ENCODE measurements at regions not wholly inside any gene's neighbourhood (a gene's known extent, or its start where the extent isn't known, plus 50 kb on each side); places are given as distances from the start of the nearest gene placed in this dataset.

- H3K27me3 Mint-ChIP-seq = peaks cover 1 to 11% of the 10 kb centered on the region in 2 donors
- H3K36me3 ChIP-seq (ENCODE audit: control insufficient read depth in 2 of 2, extremely low read depth in 1 of 2, insufficient read depth in 1 of 2, low read length in 1 of 2) = no peaks in the 10 kb centered on the region
- CTCF ChIA-PET = interaction anchor here in 1 of 2 donors (1.4 kb wide), 1 partner anchor 10 kb away, joined by 3 read pairs; no protein-coding TSS in a partner anchor
- no peak overlapping the region for H3K4me3 Mint-ChIP-seq
- no peak overlapping the region for H3K4me3 ChIP-seq (ENCODE audit: control insufficient read depth in 1 of 2, extremely low read depth in 1 of 2, low read length in 1 of 2)
- no peak for ATAC-seq (replicated peaks in 1 of 4)
- no peaks in the 10 kb centered on the region for H3K9me3 ChIP-seq
- H3K27ac Mint-ChIP-seq = no peak overlapping the region
- H3K27ac ChIP-seq (ENCODE audit: low read length) = no peak overlapping the region
- H3K27me3 ChIP-seq (replicated peaks in 1 of 2; ENCODE audit: control insufficient read depth in 2 of 2, extremely low read depth in 1 of 2, insufficient read depth in 2 of 2, low read length in 1 of 2) = peaks cover 0 to 17% of the 10 kb centered on the region in 2 experiments
- H3K9me3 Mint-ChIP-seq = no peaks in the 10 kb centered on the region
- H3K36me3 Mint-ChIP-seq = no peaks in the 10 kb centered on the region
- H3K4me1 ChIP-seq (ENCODE audit: control insufficient read depth in 1 of 2, extremely low read depth in 1 of 2, insufficient read depth in 2 of 2, low read length in 2 of 2) = no peaks in the 10 kb centered on the region
- POLR2A ChIA-PET = no interaction called here
- DNase-seq = no peak
- H3K4me1 Mint-ChIP-seq = no peaks in the 10 kb centered on the region
Measured at GRCh38 chr2:105554235-105554634, 155.4 kb upstream of the FHL2 start.

- H3K27me3 Mint-ChIP-seq = peaks cover 0 to 11% of the 10 kb centered on the region in 2 donors
Measured at GRCh38 chr2:105553538-105554196, 154.8 kb upstream of the FHL2 start.

DNA sequence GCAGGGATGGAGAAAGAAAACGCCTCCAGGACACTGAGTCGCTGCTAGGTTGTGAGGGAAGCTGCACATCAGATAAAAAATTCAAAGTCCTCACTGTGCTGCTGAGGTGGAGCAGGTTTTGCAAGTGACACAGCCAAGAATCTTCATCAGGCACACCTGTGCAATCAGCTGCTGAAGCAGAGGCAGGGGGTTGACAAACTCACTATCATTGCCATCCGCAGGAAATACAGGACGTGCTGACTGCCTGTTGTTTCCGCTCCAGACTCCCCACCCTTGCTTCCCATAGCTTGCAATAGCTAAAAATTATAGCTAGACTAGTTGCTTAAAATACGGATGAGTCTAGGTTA lies 147.8 kb upstream of the FHL2 start:
- peak; percentile 72 to 95 (median 79) for ATAC-seq (replicated peaks in 1 of 4)
- Histone ChIP-seq H3K36me3 (ENCODE audit: control insufficient read depth in 2 of 2, extremely low read depth in 1 of 2, insufficient read depth in 1 of 2, low read length in 1 of 2) (no peaks in the 10 kb centered on the region), H3K4me3 (ENCODE audit: control insufficient read depth in 1 of 2, extremely low read depth in 1 of 2, low read length in 1 of 2) (no peak overlapping the region), H3K27ac (ENCODE audit: low read length) (no peak overlapping the region), H3K27me3 (replicated peaks in 1 of 2; ENCODE audit: control insufficient read depth in 2 of 2, extremely low read depth in 1 of 2, insufficient read depth in 2 of 2, low read length in 1 of 2) (peaks cover 0 to 10% of the 10 kb centered on the region in 2 experiments), H3K9me3 (no peaks in the 10 kb centered on the region), H3K4me1 (ENCODE audit: control insufficient read depth in 1 of 2, extremely low read depth in 1 of 2, insufficient read depth in 2 of 2, low read length in 2 of 2) (peaks cover 13 to 19% of the 10 kb centered on the region in 2 experiments)
- peaks cover 14 to 23% (median 15%) of the 10 kb centered on the region in 3 donors for H3K4me1 Mint-ChIP-seq
- H3K27me3 Mint-ChIP-seq = peaks cover 0 to 3% of the 10 kb centered on the region in 2 donors
- no peaks in the 10 kb centered on the region for H3K36me3 Mint-ChIP-seq
- 34% methylated on average over 2 of the region's 6 CpGs for WGBS (ENCODE audit: insufficient coverage)
- CTCF ChIA-PET = interaction anchor here (0.6 to 1.3 kb wide), 6 partner anchors 23 to 1256 kb away, joined by 3 to 6 read pairs (median 4); no protein-coding TSS in a partner anchor
- POLR2A ChIA-PET = interaction anchor here in 1 of 2 donors (1.0 kb wide), 1 partner anchor 22 kb away, joined by 5 read pairs; no protein-coding TSS in a partner anchor
- peak overlapping the region; percentile 25 to 73 for H3K27ac Mint-ChIP-seq
- peak in 25 of 35 experiments; percentile 3 to 59 (median 14) for DNase-seq
- peak overlapping the region; percentile 11 to 32 (median 29) for H3K4me3 Mint-ChIP-seq
- no peaks in the 10 kb centered on the region for H3K9me3 Mint-ChIP-seq

More at GRCh38 chr2:105553538-105554196, 154.8 kb upstream of the FHL2 start:
- DNase-seq = no peak
- Mint-ChIP-seq H3K4me3 (no peak overlapping the region), H3K36me3 (no peaks in the 10 kb centered on the region), H3K27ac (no peak overlapping the region), H3K4me1 (no peaks in the 10 kb centered on the region), H3K9me3 (no peaks in the 10 kb centered on the region)
- POLR2A ChIA-PET = no interaction called here
- Histone ChIP-seq H3K27ac (ENCODE audit: low read length) (no peak overlapping the region), H3K4me3 (ENCODE audit: control insufficient read depth in 1 of 2, extremely low read depth in 1 of 2, low read length in 1 of 2) (no peak overlapping the region), H3K4me1 (ENCODE audit: control insufficient read depth in 1 of 2, extremely low read depth in 1 of 2, insufficient read depth in 2 of 2, low read length in 2 of 2) (no peaks in the 10 kb centered on the region), H3K36me3 (ENCODE audit: control insufficient read depth in 2 of 2, extremely low read depth in 1 of 2, insufficient read depth in 1 of 2, low read length in 1 of 2) (no peaks in the 10 kb centered on the region), H3K9me3 (no peaks in the 10 kb centered on the region), H3K27me3 (replicated peaks in 1 of 2; ENCODE audit: control insufficient read depth in 2 of 2, extremely low read depth in 1 of 2, insufficient read depth in 2 of 2, low read length in 1 of 2) (peaks cover 0 to 17% of the 10 kb centered on the region in 2 experiments)
- WGBS (ENCODE audit: insufficient coverage) = 81% methylated on average over 4 of the region's 9 CpGs
- ATAC-seq (replicated peaks in 1 of 4) = no peak
- CTCF ChIA-PET = interaction anchor here in 1 of 2 donors (1.4 kb wide), 1 partner anchor 9 kb away, joined by 3 read pairs; no protein-coding TSS in a partner anchor

GRCh38 chr2:105545730-105546627 lies 147.1 kb upstream of the FHL2 start:
- Histone ChIP-seq H3K4me1 (ENCODE audit: control insufficient read depth in 1 of 2, extremely low read depth in 1 of 2, insufficient read depth in 2 of 2, low read length in 2 of 2) (peaks cover 13 to 19% of the 10 kb centered on the region in 2 experiments), H3K36me3 (ENCODE audit: control insufficient read depth in 2 of 2, extremely low read depth in 1 of 2, insufficient read depth in 1 of 2, low read length in 1 of 2) (no peaks in the 10 kb centered on the region), H3K27me3 (replicated peaks in 1 of 2; ENCODE audit: control insufficient read depth in 2 of 2, extremely low read depth in 1 of 2, insufficient read depth in 2 of 2, low read length in 1 of 2) (peaks cover 0 to 8% of the 10 kb centered on the region in 2 experiments), H3K9me3 (no peaks in the 10 kb centered on the region), H3K4me3 (ENCODE audit: control insufficient read depth in 1 of 2, extremely low read depth in 1 of 2, low read length in 1 of 2) (no peak overlapping the region), H3K27ac (ENCODE audit: low read length) (no peak overlapping the region)
- ChIA-PET CTCF (interaction anchor here (1.1 to 1.5 kb wide), 5 partner anchors 177 to 201 kb away, joined by 3 to 4 read pairs (median 4); no protein-coding TSS in a partner anchor), POLR2A (no interaction called here)
- DNase-seq (peak; percentile 18 to 78 (median 56)), ATAC-seq (replicated peaks in 1 of 4) (peak; percentile 47 to 68 (median 60))
- peaks cover 0 to 3% of the 10 kb centered on the region in 2 donors for H3K27me3 Mint-ChIP-seq
- peak overlapping the region; percentile 25 to 78 for H3K27ac Mint-ChIP-seq
- H3K9me3 Mint-ChIP-seq = no peaks in the 10 kb centered on the region
- no peaks in the 10 kb centered on the region for H3K36me3 Mint-ChIP-seq
- 13% methylated on average over 3 of the region's 11 CpGs for WGBS (ENCODE audit: insufficient coverage)
- H3K4me1 Mint-ChIP-seq = peaks cover 15 to 23% (median 15%) of the 10 kb centered on the region in 3 donors
- H3K4me3 Mint-ChIP-seq = peak overlapping the region; percentile 11 to 32 (median 29)

DNA sequence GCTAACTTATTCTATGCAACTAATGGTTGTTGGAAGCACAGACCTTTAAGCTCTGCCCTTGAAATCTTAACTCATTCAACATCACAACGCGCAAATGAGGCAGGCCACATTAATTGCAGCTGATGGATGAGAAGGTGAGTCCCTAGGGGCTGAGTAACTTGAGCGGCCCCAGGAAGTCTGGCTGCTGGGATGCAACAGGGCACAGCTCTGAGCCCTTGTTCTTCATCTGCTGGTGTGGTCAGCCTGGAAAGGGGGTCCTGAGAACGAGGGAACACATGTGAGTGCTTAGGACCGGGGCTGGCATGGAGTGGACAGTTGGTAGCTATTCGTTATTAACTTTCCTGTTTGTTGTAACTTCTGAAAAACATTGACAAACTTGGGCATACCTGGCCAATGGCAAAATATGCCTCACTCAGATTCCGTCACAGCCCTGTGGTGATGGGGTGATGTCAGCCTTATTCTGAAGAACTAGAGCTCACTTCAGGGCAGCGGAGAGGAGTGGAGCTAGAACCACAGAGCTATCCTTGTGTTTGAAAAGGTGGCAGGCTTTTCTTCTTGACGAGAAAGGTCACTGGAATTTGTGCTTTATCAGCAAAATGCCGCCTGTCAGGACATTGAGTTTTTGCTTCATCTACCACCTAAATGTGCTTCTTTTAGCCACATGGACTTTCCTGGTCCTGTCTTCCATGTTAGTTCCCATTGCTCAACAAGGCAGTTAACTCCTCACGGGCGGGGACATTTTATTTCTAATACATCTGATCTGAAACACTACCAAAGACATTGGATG lies 145.9 kb upstream of the FHL2 start:
- no peak overlapping the region for H3K4me3 Mint-ChIP-seq
- H3K27me3 Mint-ChIP-seq = peaks cover 0 to 3% of the 10 kb centered on the region in 2 donors
- POLR2A ChIA-PET = interaction anchor here in 1 of 2 donors (0.5 kb wide), 1 partner anchor 180 kb away, joined by 7 read pairs; no protein-coding TSS in a partner anchor
- no peak overlapping the region for H3K4me3 ChIP-seq (ENCODE audit: control insufficient read depth in 1 of 2, extremely low read depth in 1 of 2, low read length in 1 of 2)
- no peak overlapping the region for H3K27ac ChIP-seq (ENCODE audit: low read length)
- H3K9me3 ChIP-seq = no peaks in the 10 kb centered on the region
- ATAC-seq (replicated peaks in 1 of 4) = no peak
- peaks cover 13 to 19% of the 10 kb centered on the region in 2 experiments for H3K4me1 ChIP-seq (ENCODE audit: control insufficient read depth in 1 of 2, extremely low read depth in 1 of 2, insufficient read depth in 2 of 2, low read length in 2 of 2)
- CTCF ChIA-PET = interaction anchor here (1.0 to 1.7 kb wide), 5 partner anchors 9 to 176 kb away, joined by 3 to 6 read pairs (median 3); no protein-coding TSS in a partner anchor
- no peak overlapping the region for H3K27ac Mint-ChIP-seq
- DNase-seq = no peak
- peaks cover 21 to 23% (median 22%) of the 10 kb centered on the region in 3 donors for H3K4me1 Mint-ChIP-seq
- H3K36me3 ChIP-seq (ENCODE audit: control insufficient read depth in 2 of 2, extremely low read depth in 1 of 2, insufficient read depth in 1 of 2, low read length in 1 of 2) = no peaks in the 10 kb centered on the region
- no peaks in the 10 kb centered on the region for H3K36me3 Mint-ChIP-seq
- 75% methylated on average over 8 of the region's 12 CpGs for WGBS (ENCODE audit: insufficient coverage)
- H3K9me3 Mint-ChIP-seq = no peaks in the 10 kb centered on the region
- H3K27me3 ChIP-seq (replicated peaks in 1 of 2; ENCODE audit: control insufficient read depth in 2 of 2, extremely low read depth in 1 of 2, insufficient read depth in 2 of 2, low read length in 1 of 2) = peaks cover 0 to 8% of the 10 kb centered on the region in 2 experiments
